ENCODE measurements at regions not wholly inside any gene's neighbourhood (a gene's known extent, or its start where the extent isn't known, plus 50 kb on each side); places are given as distances from the start of the nearest gene placed in this dataset.

- H3K4me3 ChIP-seq: no peak overlapping the region
- DNase-seq (ENCODE audit: low spot score): no peak
- TF ChIP-seq CTCF (IDR thresholded peaks at IDR 0.05): no peak
- H3K27ac ChIP-seq: no peak overlapping the region
These were observed 51.8 kb upstream of the PNRC1 start for GRCh38 chr6:89028774-89029173.

GRCh38 chr6:89027756-89028155 lies 52.8 kb upstream of the PNRC1 start:
- DNase-seq (ENCODE audit: low spot score): no peak
- no peak for TF ChIP-seq CTCF (IDR thresholded peaks at IDR 0.05)
- Histone ChIP-seq H3K4me3 (no peak overlapping the region), H3K27ac (no peak overlapping the region)

DNA sequence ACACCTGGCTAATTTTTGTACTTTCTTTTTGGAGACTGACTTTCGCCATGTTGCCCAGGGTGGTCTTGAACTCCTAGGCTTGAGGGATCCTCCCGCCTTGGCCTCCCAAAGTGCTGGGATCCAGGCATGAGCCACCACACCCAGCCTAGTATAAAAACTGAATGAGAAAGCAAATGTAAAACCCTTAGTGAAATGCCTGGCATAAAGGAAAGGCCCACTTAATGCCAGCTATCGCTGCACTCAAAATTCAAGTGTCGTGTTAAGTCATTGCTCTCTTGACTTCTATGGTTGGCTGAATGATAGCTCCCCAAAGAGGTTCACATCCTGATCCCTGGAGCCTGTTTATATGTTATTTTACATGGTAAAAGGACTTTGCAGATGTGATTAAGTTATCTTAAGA lies 54.4 kb upstream of the PNRC1 start:
- Histone ChIP-seq H3K4me3 (no peak overlapping the region), H3K27ac (no peak overlapping the region)
- TF ChIP-seq CTCF (IDR thresholded peaks at IDR 0.05): no peak
- DNase-seq (ENCODE audit: low spot score): no peak

GRCh38 chr6:89025633-89026032 lies 54.9 kb upstream of the PNRC1 start:
- H3K27ac ChIP-seq: no peak overlapping the region
- TF ChIP-seq CTCF (IDR thresholded peaks at IDR 0.05): no peak
- no peak overlapping the region for H3K4me3 ChIP-seq
- DNase-seq (ENCODE audit: low spot score): no peak

GRCh38 chr6:89024456-89024855 lies 56.1 kb upstream of the PNRC1 start:
- DNase-seq (ENCODE audit: low spot score): no peak
- Histone ChIP-seq H3K4me3 (no peak overlapping the region), H3K27ac (peak overlapping the region; percentile 50 to 82)
- TF ChIP-seq CTCF (IDR thresholded peaks at IDR 0.05): no peak

GRCh38 chr6:89023591-89024441 lies 56.7 kb upstream of the PNRC1 start:
- Histone ChIP-seq H3K27ac (peak overlapping the region; percentile 50 to 82), H3K4me3 (no peak overlapping the region)
- DNase-seq (ENCODE audit: low spot score): no peak
- no peak for TF ChIP-seq CTCF (IDR thresholded peaks at IDR 0.05)

- DNase-seq (ENCODE audit: low spot score): no peak
- TF ChIP-seq CTCF (IDR thresholded peaks at IDR 0.05): no peak
- H3K4me3 ChIP-seq: no peak overlapping the region
- H3K27ac ChIP-seq: peak overlapping the region; percentile 54 to 82
These were observed 57.8 kb upstream of the PNRC1 start for GRCh38 chr6:89022798-89023197.

Data from coronary artery (tissue), 2 donors.